GM19035 (cell line): ENCODE measurements at regions not wholly inside any gene's neighbourhood (a gene's known extent, or its start where the extent isn't known, plus 50 kb on each side); places are given as distances from the start of the nearest gene placed in this dataset.

Source experiments
- ATAC-seq: cut with Tn5 transposase; IDR thresholded peaks from one replicate; pipeline ENCODE4 v1.9.1; 2021; ENCODE audit not compliant: unreplicated experiment

DNA sequence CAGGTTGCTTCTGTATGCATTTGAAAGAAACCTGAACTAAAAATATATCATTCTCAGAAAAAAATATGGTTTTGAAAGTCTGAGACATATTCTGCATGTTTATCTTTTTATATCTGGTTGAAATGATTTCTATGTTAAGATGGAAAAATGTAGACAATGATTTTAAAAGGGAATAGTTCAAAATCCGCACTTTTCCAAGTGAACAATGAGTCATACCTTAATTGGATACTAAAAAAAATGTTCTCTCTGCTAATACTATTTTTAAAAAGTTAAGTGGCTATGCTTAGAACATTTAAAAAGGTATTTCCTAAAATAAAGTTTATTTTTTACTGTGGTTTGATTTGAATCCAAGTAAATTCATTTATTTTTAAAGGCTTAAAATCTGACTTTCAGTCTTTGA, 801.4 kb downstream of the SLITRK6 start:
- no peak for ATAC-seq

- no peak for ATAC-seq
Observed at GRCh38 chr13:84994582-84994981, 804.6 kb downstream of the SLITRK6 start.

DNA sequence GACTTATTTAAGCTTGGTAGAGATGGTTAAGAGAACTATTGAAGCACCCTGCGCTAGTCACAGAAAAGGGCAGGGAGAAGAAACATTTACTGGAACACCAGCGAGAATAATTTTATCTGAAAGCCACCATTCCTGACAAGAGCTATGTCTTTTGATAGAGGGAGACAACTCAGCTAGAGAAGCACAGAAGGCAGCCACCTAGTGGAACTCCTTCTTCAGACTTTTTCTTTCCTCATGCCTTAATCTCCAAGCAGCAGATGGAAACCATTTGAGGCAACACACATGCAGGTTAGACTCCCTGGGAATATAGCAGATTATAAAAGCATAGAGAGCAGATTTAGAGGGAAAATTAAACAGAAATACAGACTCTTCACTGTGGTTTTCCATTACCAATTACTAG, 813.4 kb downstream of the SLITRK6 start:
- no peak for ATAC-seq

- no peak for ATAC-seq
Observed at GRCh38 chr13:84983321-84983720, 815.9 kb downstream of the SLITRK6 start.

DNA sequence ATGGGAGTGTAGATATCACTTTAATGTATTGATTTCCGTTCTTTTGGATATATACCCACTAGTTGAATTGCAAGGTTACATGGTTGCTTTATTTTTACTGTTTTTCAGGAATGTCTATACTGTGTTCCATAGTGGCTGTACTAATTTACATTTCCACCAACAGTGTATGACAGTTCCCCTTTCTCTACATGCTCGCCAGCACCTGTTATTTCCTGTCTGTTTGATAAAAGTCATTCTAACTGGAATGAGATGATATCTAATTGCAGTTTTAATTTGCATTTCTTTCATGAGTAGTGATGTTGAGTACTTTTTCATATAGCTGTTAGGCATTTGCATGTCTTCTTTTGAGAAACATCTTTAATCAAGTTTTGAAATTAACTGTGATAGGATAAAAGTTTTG, 818.6 kb downstream of the SLITRK6 start:
- ATAC-seq = no peak

GRCh38 chr13:84978851-84979250, 820.4 kb downstream of the SLITRK6 start:
- no peak for ATAC-seq

- ATAC-seq = no peak
Observed at GRCh38 chr13:84973661-84974060, 825.6 kb downstream of the SLITRK6 start.

DNA sequence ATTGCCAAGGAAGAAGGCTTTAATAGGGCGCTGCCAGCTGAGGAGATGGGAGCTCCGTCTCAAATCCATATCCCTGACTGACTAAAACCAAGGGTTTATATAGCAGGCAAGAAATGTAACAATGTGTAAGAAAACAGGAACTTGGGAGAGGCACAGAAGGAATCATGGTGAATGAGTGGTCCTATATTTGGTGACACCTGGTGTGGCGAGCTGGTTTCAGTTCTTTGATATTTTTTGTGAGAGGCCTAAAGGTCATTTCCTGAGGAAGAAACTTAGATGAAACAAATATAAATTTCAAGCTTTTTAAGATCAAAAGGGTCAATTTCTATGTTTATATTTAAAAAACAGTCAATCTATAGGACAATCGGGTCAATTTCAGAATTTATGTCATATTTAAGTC, 826.3 kb downstream of the SLITRK6 start:
- no peak for ATAC-seq

GRCh38 chr13:84962849-84963248, 836.4 kb downstream of the SLITRK6 start:
- no peak for ATAC-seq

GRCh38 chr13:84962141-84962750, 837.0 kb downstream of the SLITRK6 start:
- ATAC-seq = no peak

DNA sequence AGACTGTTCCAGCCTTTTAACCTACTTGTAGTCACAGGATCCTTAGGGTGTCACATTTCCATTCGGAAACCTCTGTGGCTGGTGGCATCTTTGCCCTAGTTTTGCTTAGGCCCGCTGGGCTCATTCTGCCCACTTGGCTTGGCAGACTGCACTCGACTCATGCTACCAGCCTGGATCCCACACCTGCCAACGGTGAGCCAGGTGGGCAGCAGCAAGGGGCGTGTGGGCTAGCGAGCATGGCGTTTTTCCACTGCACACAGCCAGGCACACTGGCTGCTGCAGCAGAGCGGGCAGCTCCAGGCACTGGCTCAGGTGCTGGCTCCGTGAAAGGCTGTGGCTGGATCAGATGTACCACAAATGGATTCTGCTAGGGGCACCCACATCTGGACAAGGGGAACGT, 838.2 kb downstream of the SLITRK6 start:
- ATAC-seq = no peak

- ATAC-seq = no peak
Observed at GRCh38 chr13:84959818-84960217, 839.4 kb downstream of the SLITRK6 start.

DNA sequence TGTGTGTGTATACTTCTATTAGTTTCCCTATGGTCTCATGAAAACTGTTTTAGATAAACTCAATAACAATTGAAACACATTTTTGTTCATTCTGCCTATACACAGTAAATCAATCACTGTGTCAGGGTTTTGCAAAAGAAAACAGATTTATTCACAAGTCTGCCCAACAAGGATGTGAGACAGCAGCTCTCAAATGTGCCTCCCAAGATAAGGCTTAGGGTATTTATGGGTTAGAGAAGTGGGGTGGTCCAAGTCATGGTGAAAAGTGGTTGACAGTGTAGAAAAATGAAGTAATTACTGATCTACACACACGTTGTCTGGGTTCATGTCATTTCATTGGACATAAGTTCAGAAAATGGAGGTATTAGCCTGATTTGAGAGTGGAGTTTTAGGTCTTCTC, 844.6 kb downstream of the SLITRK6 start:
- no peak for ATAC-seq

- ATAC-seq = no peak
Observed at GRCh38 chr13:84951128-84951527, 848.1 kb downstream of the SLITRK6 start.

- no peak for ATAC-seq
Observed at GRCh38 chr13:84946192-84946591, 853.0 kb downstream of the SLITRK6 start.

DNA sequence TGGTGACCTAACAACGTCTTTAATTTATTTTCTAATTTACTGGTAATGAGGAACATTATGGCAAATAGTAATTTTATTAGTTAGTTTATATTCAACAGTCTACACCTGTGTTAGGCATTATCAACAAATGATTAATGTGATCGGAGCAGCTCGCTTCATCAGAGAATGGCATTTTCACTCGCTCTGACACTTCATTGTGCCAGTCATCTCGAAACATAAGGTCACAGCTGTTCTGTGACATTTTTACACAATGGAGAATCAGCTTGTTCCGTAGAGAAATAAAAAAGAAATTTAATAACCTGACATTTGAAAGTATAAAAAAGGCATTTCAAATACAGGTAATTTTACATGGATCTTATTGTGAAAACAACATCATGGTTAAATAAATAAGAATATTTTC, 858.4 kb downstream of the SLITRK6 start:
- ATAC-seq = no peak

DNA sequence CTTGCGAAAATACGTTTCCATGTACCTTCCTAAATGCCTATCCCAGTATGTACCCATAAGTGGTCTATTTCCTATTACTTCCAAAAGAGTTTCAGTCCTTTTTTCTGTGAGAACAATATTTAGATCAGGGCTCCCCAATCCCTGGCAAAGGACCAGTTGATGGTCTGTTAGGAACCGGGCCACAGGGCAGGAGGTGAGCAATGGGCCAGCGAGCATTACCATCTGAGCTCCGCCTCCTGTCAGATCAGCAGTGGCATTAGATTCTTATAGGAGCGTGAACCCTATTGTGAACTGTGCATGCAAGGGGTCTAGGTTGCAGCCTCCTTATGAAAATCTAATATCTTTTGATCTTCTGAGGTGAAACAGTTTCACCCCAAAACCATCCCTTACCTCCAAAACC, 859.1 kb downstream of the SLITRK6 start:
- ATAC-seq = no peak

DNA sequence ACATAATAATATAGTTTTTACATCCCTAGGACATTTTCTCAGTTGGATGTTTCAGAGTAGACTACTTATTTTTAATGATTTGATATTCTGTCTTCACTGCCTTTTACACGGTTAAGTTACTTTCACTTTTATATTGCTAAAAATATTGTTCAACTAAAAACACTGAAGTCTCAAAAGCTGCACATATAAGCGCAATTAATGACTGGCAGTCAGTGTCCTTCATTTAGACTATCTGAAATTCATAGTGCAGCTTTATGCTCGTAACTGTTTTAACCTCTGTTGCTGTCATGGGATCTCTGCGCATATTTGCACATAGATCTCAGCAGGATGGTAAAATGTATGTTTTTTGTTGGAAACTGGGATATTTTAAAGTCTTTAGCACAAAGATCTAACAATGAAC, 864.3 kb downstream of the SLITRK6 start:
- no peak for ATAC-seq

DNA sequence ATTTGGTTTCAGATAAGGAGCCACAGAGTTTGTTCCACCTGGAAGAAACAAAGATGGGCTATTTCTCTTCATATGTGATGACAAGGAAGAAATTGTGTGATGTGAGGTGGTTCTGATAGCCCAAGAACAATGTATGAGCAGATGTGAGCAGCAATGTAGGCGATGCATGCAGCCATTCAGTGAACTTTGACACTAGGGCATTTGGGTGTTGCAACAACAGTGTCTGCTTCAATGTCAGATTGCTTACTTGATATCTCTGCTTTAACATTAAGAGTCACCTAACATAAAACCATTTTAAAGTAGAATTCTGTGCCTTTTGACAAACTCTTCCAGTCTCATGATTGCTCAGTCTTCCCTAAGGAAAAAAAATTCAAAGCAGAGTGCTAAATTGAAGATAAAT, 865.4 kb downstream of the SLITRK6 start:
- no peak for ATAC-seq

DNA sequence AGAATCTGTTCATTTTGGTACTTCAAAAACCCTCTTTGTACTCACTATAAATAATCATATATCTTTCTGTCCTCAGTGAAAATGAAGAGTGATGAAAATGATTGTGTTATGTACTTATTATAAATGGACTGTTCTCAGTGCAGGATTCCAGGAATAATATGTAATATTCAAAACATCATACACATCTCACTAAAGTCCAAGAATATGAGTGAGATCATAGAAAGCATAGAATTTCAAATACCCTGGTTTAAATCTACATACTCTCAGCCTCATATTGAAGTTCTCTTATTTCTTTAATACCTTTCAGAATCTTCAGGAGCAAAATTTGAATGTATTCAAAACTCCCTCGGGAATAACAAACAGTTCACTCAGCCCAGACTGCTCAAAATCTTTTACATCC, 868.0 kb downstream of the SLITRK6 start:
- no peak for ATAC-seq

- ATAC-seq = no peak
Observed at GRCh38 chr13:84927442-84928169, 871.6 kb downstream of the SLITRK6 start.

GRCh38 chr13:84925443-84925842, 873.8 kb downstream of the SLITRK6 start:
- ATAC-seq = no peak

GRCh38 chr13:84923831-84924230, 875.4 kb downstream of the SLITRK6 start:
- no peak for ATAC-seq
